DOHH2 (cell line): ENCODE measurements at regions not wholly inside any gene's neighbourhood (a gene's known extent, or its start where the extent isn't known, plus 50 kb on each side); places are given as distances from the start of the nearest gene placed in this dataset.

Experiments used
- H3F3A ChIP-seq: fragments of 200-600 bp; sonication (generic), shearing (Covaris generic); 2 replicates; pipeline ENCODE4 v1.6.0; 2016; ENCODE audit warnings: antibody characterized with exemption, mild to moderate bottlenecking; ENCODE audit not compliant: control insufficient read depth, insufficient read depth
- H3K27ac ChIP-seq: fragments of 200-600 bp; sonication (generic); 2 replicates; pipeline ENCODE4 v1.5.1; 2014; ENCODE audit warnings: low read depth, mild to moderate bottlenecking, low read length, moderate library complexity
- H3K27me3 ChIP-seq: fragments of 200-600 bp; sonication (generic); 2 replicates; pipeline ENCODE4 v1.6.1; 2014; ENCODE audit warnings: mild to moderate bottlenecking, low read length, mixed read lengths; ENCODE audit not compliant: control insufficient read depth
- H3K36me3 ChIP-seq: fragments of 200-600 bp; sonication (generic); 2 replicates; pipeline ENCODE4 v1.6.1; 2014; ENCODE audit warnings: mild to moderate bottlenecking, low read length, moderate library complexity, mixed read lengths; ENCODE audit not compliant: control insufficient read depth
- H3K4me1 ChIP-seq: fragments of 200-600 bp; sonication (generic); 2 replicates; pipeline ENCODE4 v1.6.1; 2014; ENCODE audit warnings: mild to moderate bottlenecking, low read length, mixed read lengths; ENCODE audit not compliant: control insufficient read depth
- H3K4me2 ChIP-seq: fragments of 200-600 bp; sonication (generic); 2 replicates; pipeline ENCODE4 v1.6.0; 2014; ENCODE audit warnings: mild to moderate bottlenecking, low read length, moderate library complexity
- H3K4me3 ChIP-seq: fragments of 200-600 bp; sonication (generic); 2 replicates; pipeline ENCODE4 v1.5.1; 2014; ENCODE audit warnings: mild to moderate bottlenecking, low read length, mixed read lengths
- H3K79me2 ChIP-seq: fragments of 200-600 bp; sonication (generic); 2 replicates; pipeline ENCODE4 v1.6.1; 2014; ENCODE audit warnings: mild to moderate bottlenecking, low read length, mixed read lengths; ENCODE audit not compliant: control insufficient read depth
- H3K9me2 ChIP-seq: fragments of 200-600 bp; sonication (generic); replicated peaks from 2 replicates; pipeline ENCODE4 v1.6.1; 2014; ENCODE audit warnings: mild to moderate bottlenecking, low read length, mixed read lengths; ENCODE audit not compliant: control insufficient read depth
- H3K9me3 ChIP-seq: fragments of 200-600 bp; sonication (generic); 2 replicates; pipeline ENCODE4 v1.6.1; 2014; ENCODE audit warnings: antibody characterized with exemption, low read length, mixed read lengths; ENCODE audit not compliant: control insufficient read depth, insufficient read depth
- H4K20me1 ChIP-seq: fragments of 200-600 bp; sonication (generic); 2 replicates; pipeline ENCODE4 v1.6.0; 2014; ENCODE audit warnings: low read depth, mild to moderate bottlenecking, antibody characterized with exemption, low read length, moderate library complexity; ENCODE audit not compliant: control insufficient read depth, insufficient read depth
- CTCF ChIP-seq: fragments of 200-600 bp; sonication (generic); IDR thresholded peaks from one replicate; pipeline ENCODE4 v1.5.1; 2014; ENCODE audit warnings: antibody characterized with exemption, mild to moderate bottlenecking, low read depth, low read length; ENCODE audit not compliant: poor library complexity, severe bottlenecking
- EZH2phosphoT487 ChIP-seq: fragments of 200-600 bp; sonication (generic); IDR thresholded peaks from 2 replicates; pipeline ENCODE4 v1.6.1; 2017; ENCODE audit warnings: borderline replicate concordance, mild to moderate bottlenecking, antibody characterized with exemption, low read length, moderate library complexity, mixed read lengths

GRCh38 chr5:93930098-93930497 lies 188.7 kb upstream of the POU5F2 start:
- Histone ChIP-seq H4K20me1 (no peaks in the 10 kb centered on the region), H3F3A (no peaks in the 10 kb centered on the region), H3K9me2 (no peaks in the 10 kb centered on the region), H3K79me2 (no peaks in the 10 kb centered on the region), H3K4me2 (no peak overlapping the region), H3K4me1 (no peaks in the 10 kb centered on the region), H3K4me3 (no peak overlapping the region), H3K36me3 (no peaks in the 10 kb centered on the region), H3K27ac (no peak overlapping the region), H3K27me3 (no peaks in the 10 kb centered on the region), H3K9me3 (no peaks in the 10 kb centered on the region)
- TF ChIP-seq CTCF (no peak), EZH2phosphoT487 (no peak)

- Histone ChIP-seq H3K36me3 (no peaks in the 10 kb centered on the region), H3K4me1 (no peaks in the 10 kb centered on the region), H4K20me1 (no peaks in the 10 kb centered on the region), H3K27me3 (no peaks in the 10 kb centered on the region), H3F3A (no peaks in the 10 kb centered on the region), H3K4me3 (no peak overlapping the region), H3K9me2 (no peaks in the 10 kb centered on the region), H3K27ac (no peak overlapping the region), H3K79me2 (no peaks in the 10 kb centered on the region), H3K9me3 (no peaks in the 10 kb centered on the region), H3K4me2 (no peak overlapping the region)
- TF ChIP-seq EZH2phosphoT487 (no peak), CTCF (no peak)
These were observed 187.7 kb upstream of the POU5F2 start for GRCh38 chr5:93929131-93929530.

GRCh38 chr5:93926831-93927620 lies 185.6 kb upstream of the POU5F2 start:
- no peaks in the 10 kb centered on the region for H3K36me3 ChIP-seq
- H3K4me3 ChIP-seq, result no peak overlapping the region
- H3K4me1 ChIP-seq, result no peaks in the 10 kb centered on the region

More at GRCh38 chr5:93926831-93927620, 185.6 kb upstream of the POU5F2 start:
- TF ChIP-seq EZH2phosphoT487 (no peak), CTCF (no peak)
- Histone ChIP-seq H3K9me2 (no peaks in the 10 kb centered on the region), H3K9me3 (no peaks in the 10 kb centered on the region), H3K27ac (no peak overlapping the region), H3K4me2 (no peak overlapping the region), H3K79me2 (no peaks in the 10 kb centered on the region), H3F3A (no peaks in the 10 kb centered on the region), H3K27me3 (no peaks in the 10 kb centered on the region), H4K20me1 (no peaks in the 10 kb centered on the region)
